ENCODE measurements at regions not wholly inside any gene's neighbourhood (a gene's known extent, or its start where the extent isn't known, plus 50 kb on each side); places are given as distances from the start of the nearest gene placed in this dataset.
"Not testable (repeated sequence)": the region's sequence is repeated elsewhere in the genome, so short reads cannot be mapped to it uniquely, and the experiment has no call there.

DNA sequence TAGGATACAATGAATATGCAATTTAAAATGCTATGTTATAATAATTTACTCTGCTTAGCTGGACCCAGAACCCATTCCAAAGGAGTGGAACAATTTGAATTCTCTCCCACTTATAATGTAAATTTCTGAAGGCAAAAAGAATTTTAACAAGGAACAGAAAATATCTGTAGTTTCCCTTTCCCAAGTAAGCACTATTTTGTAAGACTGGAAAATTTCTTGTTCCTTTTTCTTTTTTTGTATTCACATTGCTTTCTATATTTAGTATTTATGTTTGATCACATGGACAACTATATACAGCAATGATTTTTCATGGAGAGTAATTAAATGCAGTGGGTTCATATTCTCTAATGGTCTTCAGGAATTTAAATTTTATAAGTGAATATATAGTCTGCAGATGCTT, 127.4 kb downstream of the GPR85 start:
- DNase-seq (ENCODE audit: low read depth) = no peak
- TF ChIP-seq, protein P1, sequence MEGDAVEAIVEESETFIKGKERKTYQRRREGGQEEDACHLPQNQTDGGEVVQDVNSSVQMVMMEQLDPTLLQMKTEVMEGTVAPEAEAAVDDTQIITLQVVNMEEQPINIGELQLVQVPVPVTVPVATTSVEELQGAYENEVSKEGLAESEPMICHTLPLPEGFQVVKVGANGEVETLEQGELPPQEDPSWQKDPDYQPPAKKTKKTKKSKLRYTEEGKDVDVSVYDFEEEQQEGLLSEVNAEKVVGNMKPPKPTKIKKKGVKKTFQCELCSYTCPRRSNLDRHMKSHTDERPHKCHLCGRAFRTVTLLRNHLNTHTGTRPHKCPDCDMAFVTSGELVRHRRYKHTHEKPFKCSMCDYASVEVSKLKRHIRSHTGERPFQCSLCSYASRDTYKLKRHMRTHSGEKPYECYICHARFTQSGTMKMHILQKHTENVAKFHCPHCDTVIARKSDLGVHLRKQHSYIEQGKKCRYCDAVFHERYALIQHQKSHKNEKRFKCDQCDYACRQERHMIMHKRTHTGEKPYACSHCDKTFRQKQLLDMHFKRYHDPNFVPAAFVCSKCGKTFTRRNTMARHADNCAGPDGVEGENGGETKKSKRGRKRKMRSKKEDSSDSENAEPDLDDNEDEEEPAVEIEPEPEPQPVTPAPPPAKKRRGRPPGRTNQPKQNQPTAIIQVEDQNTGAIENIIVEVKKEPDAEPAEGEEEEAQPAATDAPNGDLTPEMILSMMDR (IDR thresholded peaks at IDR 0.05; ENCODE audit: low read depth, low read length, missing control alignments) = no peak
- no peak overlapping the region for H3K4me3 ChIP-seq (ENCODE audit: low read depth, low read length)

DNA sequence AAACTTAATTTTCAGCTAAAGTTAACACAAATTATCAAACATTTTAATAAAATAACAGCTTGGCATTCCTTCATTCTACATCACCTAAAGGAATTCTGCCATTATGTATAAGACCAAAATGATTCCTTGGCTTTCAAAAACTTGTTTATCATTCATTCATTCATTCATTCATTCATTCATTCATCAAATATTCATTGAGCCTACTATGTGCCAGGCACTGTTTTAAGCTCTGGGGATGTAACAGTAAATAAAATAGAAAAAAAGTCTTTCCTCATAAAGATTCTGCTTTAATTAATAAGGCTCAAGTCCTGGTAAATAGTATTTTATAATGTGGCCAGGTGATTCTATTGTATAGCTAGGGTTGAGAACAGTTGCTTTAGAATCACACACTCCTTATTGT, 127.9 kb downstream of the GPR85 start:
- DNase-seq (ENCODE audit: low read depth) = no peak
- H3K4me3 ChIP-seq (ENCODE audit: low read depth, low read length) = no peak overlapping the region
- TF ChIP-seq, protein P1 (IDR thresholded peaks at IDR 0.05; ENCODE audit: low read depth, low read length, missing control alignments) = no peak

DNA sequence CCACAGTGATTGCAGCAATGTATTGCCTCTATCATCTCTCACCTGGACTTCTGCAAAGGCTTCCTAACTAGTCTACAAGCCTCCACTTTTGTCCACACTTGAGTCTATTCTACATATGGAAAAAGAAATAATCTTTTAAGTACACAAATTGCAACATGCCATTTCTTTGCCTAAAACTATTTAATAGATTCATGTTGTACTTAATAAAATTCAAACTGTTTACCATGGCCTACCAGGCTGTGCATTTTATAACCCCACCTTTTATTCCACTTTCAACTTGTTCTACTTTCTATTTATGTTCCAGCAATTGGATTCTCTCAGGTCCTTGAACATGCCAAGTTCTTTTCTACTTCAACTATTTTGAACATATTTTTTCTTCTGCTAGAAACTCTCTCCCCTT, 128.7 kb downstream of the GPR85 start:
- DNase-seq (ENCODE audit: low read depth) = no peak
- TF ChIP-seq, protein P1 (IDR thresholded peaks at IDR 0.05; ENCODE audit: low read depth, low read length, missing control alignments) = no peak
- no peak overlapping the region for H3K4me3 ChIP-seq (ENCODE audit: low read depth, low read length)

DNA sequence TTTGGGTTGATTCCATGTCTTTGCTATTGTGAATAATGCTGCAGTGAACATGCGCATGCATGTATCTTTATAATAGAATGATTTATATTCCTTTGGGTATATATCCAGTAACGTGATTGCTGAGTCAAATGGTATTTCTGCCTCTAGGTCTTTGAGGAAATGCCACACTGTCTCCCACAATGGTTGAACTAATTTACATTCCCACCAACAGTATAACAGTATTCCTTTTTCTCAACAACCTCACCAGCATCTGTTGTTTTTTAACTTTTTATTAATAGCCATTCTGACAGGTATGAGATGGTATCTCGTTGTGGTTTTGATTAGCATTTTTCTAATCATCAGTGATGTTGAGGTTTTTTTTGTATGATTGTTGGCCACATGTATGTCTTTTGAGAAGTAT, 133.6 kb downstream of the GPR85 start:
- not testable (repeated sequence) for H3K4me3 ChIP-seq (ENCODE audit: low read depth, low read length); DNase-seq (ENCODE audit: low read depth)

DNA sequence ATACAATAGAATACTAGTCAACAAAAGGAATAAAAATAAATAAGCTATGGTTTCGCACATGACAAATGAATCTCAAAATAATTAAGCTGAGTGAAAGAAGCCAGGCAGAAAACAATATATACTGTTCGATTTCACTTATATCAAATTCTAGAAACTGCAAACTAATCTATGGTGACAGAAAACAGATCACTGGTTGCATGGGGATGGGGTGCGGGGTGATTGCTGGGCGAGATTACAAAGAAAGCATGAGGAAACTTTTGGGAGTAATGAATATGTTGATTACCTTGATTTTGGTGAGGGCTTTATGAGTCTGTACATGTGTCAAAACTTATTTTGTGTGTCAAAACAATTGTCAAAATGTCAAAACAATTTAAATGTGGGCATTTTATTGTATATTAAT, 135.6 kb downstream of the GPR85 start:
- TF ChIP-seq, protein P1 (IDR thresholded peaks at IDR 0.05; ENCODE audit: low read depth, low read length, missing control alignments) = no peak
- no peak for DNase-seq (ENCODE audit: low read depth)
- no peak overlapping the region for H3K4me3 ChIP-seq (ENCODE audit: low read depth, low read length)

DNA sequence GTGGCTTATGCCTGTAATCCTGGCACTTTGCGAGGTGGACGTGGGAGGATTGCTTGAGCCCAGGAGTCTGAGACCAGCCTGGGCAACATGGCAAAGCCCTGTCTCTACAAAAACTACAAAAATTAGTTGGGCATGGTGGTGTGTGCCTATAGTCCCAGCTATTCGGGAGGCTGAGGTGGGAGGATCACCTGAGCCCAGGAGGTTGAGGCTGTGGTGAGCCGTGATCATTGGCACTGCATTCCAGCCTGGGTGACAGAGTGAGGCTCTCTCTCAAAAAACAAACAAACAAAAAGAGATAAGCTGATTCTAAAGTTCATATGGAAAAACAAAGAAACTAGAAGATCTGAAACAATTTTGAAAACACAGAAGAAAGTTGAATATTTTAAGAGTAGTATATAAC, 136.9 kb downstream of the GPR85 start:
- DNase-seq (ENCODE audit: low read depth) = not testable (repeated sequence)

DNA sequence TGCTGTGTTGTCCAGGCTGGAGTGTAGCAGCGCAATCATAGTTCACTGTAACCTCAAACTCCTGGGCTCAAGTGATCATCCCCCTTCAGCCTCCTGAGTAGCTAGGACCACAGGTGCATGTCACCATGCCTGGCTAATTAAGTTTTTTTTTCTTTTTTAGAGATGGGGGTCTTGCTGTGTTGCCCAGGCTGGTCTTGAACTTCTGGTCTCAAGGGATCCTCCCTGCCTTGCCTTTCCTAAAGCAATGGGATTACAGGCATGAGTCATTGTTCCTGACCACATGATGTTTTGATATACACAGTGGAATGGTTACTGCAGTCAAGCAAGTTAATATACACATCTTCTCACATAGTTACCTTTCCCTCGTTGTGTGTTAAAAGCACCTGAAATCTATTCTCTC, 140.3 kb downstream of the GPR85 start:
- H3K4me3 ChIP-seq (ENCODE audit: low read depth, low read length) = no peak overlapping the region
- no peak for DNase-seq (ENCODE audit: low read depth)
- TF ChIP-seq, protein P1 (IDR thresholded peaks at IDR 0.05; ENCODE audit: low read depth, low read length, missing control alignments) = no peak

More for the DNA sequence above, 136.9 kb downstream of the GPR85 start:
- not testable (repeated sequence) for H3K4me3 ChIP-seq (ENCODE audit: low read depth, low read length)

DNA sequence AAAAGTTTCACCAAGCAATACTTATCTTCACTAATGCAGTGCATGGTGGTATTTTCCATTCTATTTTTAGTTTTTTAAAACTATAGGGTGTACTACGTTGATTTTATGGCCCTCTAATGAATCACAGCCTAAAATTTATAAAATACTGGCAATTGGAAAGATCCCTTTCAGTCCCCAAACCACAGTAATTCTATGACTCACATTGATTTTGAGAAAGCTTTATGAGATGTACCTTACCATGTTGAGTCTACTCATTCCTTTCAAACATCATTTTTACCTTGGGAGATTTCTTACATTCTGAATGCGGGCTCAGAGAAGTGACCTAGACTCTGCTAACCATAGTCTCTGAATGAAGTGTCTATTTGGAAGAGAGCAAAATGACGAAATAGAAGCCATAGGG, 141.6 kb downstream of the GPR85 start:
- no peak overlapping the region for H3K4me3 ChIP-seq (ENCODE audit: low read depth, low read length)
- TF ChIP-seq, protein P1 (IDR thresholded peaks at IDR 0.05; ENCODE audit: low read depth, low read length, missing control alignments) = no peak
- DNase-seq (ENCODE audit: low read depth) = no peak

Measured in GM12864 (cell line).